Type B pancreatic cell (in vitro differentiated cells): ENCODE measurements at regions not wholly inside any gene's neighbourhood (a gene's known extent, or its start where the extent isn't known, plus 50 kb on each side); places are given as distances from the start of the nearest gene placed in this dataset.

Source experiments
- DNase-seq: peaks from one replicate; pipeline ENCODE4 v3.0.0; 2021; ENCODE audit warnings: mixed read lengths; ENCODE audit not compliant: unreplicated experiment; ENCODE audit errors: extremely low spot score
- H3K27ac Mint-ChIP-seq: 2 replicates; pipeline ENCODE4 v1.8.0; 2021; ENCODE audit warnings: mild to moderate bottlenecking, mixed read lengths
- H3K27me3 Mint-ChIP-seq: 2 replicates; pipeline ENCODE4 v1.8.0; 2021; ENCODE audit warnings: mixed read lengths
- H3K36me3 Mint-ChIP-seq: 2 replicates; pipeline ENCODE4 v1.8.0; 2021; ENCODE audit warnings: mixed read lengths
- H3K4me1 Mint-ChIP-seq: one replicate; pipeline ENCODE4 v1.8.0; 2021; ENCODE audit warnings: mixed read lengths; ENCODE audit not compliant: unreplicated experiment
- H3K4me3 Mint-ChIP-seq: 2 replicates; pipeline ENCODE4 v1.8.0; 2021; ENCODE audit warnings: mild to moderate bottlenecking, mixed read lengths
- H3K9me3 Mint-ChIP-seq: 2 replicates; pipeline ENCODE4 v1.8.0; 2021; ENCODE audit warnings: mixed read lengths
- CTCF ChIP-seq: fragments of 200-600 bp; sonication (generic); conservative IDR thresholded peaks from 2 replicates; pipeline ENCODE4 v1.5.0; 2021; ENCODE audit warnings: antibody characterized with exemption, mild to moderate bottlenecking

GRCh38 chr14:82345184-82345583, 811.5 kb upstream of the SEL1L start:
- TF ChIP-seq CTCF = no peak
- Mint-ChIP-seq H3K27me3 (no peaks in the 10 kb centered on the region), H3K4me1 (no peaks in the 10 kb centered on the region), H3K9me3 (no peaks in the 10 kb centered on the region), H3K4me3 (no peak overlapping the region), H3K27ac (no peak overlapping the region), H3K36me3 (no peaks in the 10 kb centered on the region)
- no peak for DNase-seq

DNA sequence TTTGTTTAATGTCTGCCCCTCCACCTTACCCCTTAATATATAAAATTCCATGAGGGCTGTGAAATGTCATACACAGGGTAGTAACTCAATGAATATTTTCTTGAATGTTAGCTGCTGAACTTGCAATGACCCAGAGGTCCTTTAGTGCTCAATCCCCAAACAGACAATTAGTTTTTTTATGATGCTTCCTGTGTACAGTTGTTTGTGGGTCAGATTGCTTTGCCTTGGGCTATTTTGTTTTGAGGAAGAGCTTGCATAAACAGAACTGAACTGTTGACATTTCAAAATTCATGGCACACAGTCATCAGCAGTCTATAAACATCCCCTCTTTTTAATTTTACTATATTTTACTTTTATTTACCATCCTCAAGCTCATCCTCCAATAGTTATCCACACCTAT, 820.5 kb upstream of the SEL1L start:
- H3K4me3 Mint-ChIP-seq = no peak overlapping the region
- peaks cover 3% of the 10 kb centered on the region for H3K9me3 Mint-ChIP-seq
- no peak overlapping the region for H3K27ac Mint-ChIP-seq
- DNase-seq = no peak
- no peaks in the 10 kb centered on the region for H3K27me3 Mint-ChIP-seq
- no peak for TF ChIP-seq CTCF
- no peaks in the 10 kb centered on the region for H3K4me1 Mint-ChIP-seq
- H3K36me3 Mint-ChIP-seq = no peaks in the 10 kb centered on the region

GRCh38 chr14:82359201-82359600, 825.5 kb upstream of the SEL1L start:
- no peaks in the 10 kb centered on the region for H3K36me3 Mint-ChIP-seq
- H3K27ac Mint-ChIP-seq = no peak overlapping the region
- no peak for TF ChIP-seq CTCF
- H3K4me3 Mint-ChIP-seq = no peak overlapping the region
- H3K27me3 Mint-ChIP-seq = no peaks in the 10 kb centered on the region
- H3K4me1 Mint-ChIP-seq = no peaks in the 10 kb centered on the region
- no peak for DNase-seq
- H3K9me3 Mint-ChIP-seq = peaks cover 3% of the 10 kb centered on the region

DNA sequence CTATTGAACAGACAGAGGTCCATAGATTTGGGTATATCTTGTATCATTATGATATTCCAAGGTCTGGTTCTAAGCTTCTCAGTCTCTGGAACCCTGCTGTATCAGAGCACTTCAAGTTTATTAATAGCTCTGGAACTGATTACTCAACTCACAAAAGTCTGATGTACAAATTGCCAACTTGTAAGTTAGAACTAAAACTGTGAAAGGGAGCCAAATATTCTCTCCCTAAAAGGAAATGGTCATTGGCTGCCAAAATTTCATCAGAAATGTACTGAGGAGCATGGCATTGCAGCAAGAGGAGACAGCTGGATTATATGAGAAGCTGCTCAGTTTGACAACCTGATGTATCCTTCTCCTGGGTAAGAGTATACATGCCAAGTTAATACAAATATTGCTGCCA, 828.8 kb upstream of the SEL1L start:
- Mint-ChIP-seq H3K4me1 (no peaks in the 10 kb centered on the region), H3K27me3 (no peaks in the 10 kb centered on the region), H3K36me3 (no peaks in the 10 kb centered on the region), H3K9me3 (no peaks in the 10 kb centered on the region), H3K27ac (no peak overlapping the region), H3K4me3 (no peak overlapping the region)
- DNase-seq = no peak
- no peak for TF ChIP-seq CTCF

- no peak for DNase-seq
- Mint-ChIP-seq H3K27me3 (no peaks in the 10 kb centered on the region), H3K27ac (no peak overlapping the region), H3K4me1 (no peaks in the 10 kb centered on the region), H3K4me3 (no peak overlapping the region), H3K36me3 (no peaks in the 10 kb centered on the region), H3K9me3 (no peaks in the 10 kb centered on the region)
- TF ChIP-seq CTCF = no peak
Observed at GRCh38 chr14:82365471-82365870, 831.8 kb upstream of the SEL1L start.

GRCh38 chr14:82366803-82367202, 833.1 kb upstream of the SEL1L start:
- Mint-ChIP-seq H3K27ac (no peak overlapping the region), H3K4me3 (no peak overlapping the region), H3K36me3 (no peaks in the 10 kb centered on the region), H3K27me3 (no peaks in the 10 kb centered on the region), H3K9me3 (no peaks in the 10 kb centered on the region), H3K4me1 (no peaks in the 10 kb centered on the region)
- no peak for TF ChIP-seq CTCF
- no peak for DNase-seq
